GM21717 (cell line): ENCODE measurements at regions not wholly inside any gene's neighbourhood (a gene's known extent, or its start where the extent isn't known, plus 50 kb on each side); places are given as distances from the start of the nearest gene placed in this dataset.
"Not testable (repeated sequence)": the region's sequence is repeated elsewhere in the genome, so short reads cannot be mapped to it uniquely, and the experiment has no call there.

Source experiments
- ATAC-seq: cut with Tn5 transposase; IDR thresholded peaks from one replicate; pipeline ENCODE4 v1.9.1; 2021; ENCODE audit warnings: mild to moderate bottlenecking, moderate library complexity; ENCODE audit not compliant: unreplicated experiment

DNA sequence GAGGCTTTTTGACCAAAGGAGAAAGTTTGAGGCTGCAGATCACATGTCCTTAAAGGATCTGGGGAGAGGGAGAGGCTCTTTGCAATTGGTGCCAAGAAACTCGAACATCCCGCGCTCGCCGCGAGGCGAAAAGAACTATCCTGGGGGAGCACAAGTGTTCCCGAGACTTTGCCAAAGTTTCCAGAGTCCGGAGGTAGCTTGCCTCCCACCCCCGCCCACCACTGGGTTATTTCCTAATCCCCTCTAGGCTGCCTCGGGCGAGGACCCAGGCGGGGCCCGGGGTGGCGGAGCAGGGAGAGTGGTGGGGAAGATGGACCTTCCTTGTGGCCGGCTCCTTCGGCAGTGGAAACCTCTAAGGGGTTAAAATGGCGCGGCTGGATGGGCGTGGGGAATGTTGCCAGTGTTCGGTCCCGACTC is 114.5 kb downstream of the KCNRG start:
- ATAC-seq = no peak

DNA sequence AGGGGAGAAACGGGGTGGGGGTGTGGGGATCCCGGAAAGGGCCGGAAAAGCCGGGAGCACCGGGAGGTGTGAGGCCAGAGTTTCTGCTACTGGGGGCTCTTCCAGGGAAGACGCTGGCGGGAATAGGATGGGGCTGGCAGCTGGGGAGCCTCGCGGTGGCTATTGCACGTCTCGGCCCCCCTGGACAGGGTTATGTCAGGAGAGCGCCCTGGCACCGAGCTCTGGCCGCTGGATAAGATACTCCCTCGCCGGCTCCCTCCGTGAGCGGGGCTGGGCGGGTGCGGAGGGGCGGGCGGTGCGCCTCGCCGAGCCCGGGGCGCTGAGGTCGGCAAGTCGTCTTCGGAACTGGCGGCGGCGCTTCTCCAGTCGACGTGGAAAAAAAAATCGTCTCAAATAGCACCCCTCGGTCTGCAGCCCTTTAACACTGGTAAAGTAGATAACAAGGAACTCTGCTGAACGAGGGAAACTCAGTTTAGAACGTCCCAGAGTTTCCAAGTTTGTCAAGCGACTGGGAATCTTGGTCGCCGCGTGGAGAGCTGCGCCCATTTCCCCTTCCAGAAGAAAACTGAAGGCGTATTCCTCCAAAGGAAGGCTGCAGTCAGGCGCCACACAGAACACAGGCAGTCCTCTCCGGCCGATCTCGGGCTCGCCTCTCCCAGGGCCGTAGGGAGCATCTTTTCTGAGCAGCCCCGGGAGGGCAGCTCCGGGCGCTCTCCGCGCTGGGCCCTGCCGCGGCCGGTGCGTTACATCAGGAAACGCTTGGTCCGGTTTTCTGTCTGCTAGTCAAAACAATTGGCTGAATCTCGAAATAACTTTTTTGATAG is 115.1 kb downstream of the KCNRG start:
- no peak for ATAC-seq

- no peak for ATAC-seq
Observed at GRCh38 chr13:50131920-50132903, 117.0 kb downstream of the KCNRG start.

DNA sequence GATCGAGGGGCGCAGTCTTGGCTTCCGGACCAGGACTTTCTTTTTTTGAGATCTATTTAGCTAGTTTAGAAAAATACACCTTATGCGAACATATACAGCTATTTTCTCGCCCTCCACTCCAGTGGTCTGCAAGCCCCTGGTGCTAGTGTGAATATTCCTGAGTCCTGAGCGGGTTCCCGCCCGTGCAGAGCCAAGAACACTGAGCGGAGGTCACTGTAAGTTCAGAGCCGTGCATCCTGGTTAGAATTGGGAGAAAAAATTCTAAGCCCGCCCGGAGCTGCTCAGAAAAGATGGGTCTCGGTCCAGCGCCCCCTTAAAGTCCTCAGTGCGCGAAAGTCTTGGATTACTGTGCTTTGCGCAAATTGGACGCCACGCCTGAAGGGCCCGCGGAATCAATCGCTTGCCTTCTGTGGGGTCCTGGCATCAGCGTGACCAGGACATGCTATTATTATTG is 117.7 kb downstream of the KCNRG start:
- no peak for ATAC-seq

DNA sequence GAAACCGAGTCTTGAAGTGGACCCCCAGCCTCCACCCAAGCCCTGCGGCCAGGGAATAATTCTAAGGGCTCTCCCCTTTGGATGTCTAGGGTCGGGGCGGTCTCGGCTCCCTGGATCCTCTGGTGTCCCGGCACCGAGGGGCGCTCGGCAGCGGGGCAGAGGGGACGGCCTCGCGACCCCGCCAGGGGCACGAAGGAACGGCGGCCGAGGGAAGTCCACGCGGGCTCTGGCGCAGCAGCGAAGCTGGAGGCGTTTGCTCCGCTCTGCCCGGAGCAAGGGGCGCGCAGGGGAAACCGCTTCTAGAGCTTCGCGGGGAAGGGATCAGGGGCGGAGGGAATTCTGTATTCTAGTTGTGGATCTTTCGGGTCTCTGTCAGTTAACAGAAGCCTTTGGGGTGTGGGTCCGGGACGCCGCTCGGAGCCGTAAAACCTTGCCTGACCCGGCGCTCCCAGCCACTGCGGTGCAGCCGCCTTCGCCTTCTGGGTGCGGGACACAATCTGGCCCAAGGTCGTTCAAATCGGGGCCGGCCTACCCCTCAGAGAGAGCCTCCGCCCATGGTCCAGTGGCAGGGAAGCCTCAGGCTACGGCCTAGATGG is 118.2 kb downstream of the KCNRG start:
- ATAC-seq = no peak

DNA sequence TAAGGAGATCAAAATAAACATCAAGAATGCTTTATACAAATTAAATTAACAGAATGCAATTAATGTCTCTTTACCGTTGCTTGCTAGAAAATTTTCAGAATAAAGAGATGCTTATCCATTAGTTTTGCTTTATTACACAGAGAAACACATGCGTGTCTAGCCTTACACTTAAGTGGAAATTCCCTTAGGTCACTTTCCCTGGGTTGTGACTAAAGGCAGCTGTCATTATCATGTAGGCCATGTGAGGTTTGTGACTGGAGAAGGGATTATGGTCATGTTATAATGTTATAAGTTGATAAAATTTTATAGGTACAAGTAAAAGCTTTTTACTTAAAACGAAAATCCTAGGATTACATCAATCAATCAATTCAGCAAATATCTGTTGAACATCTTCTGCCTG is 121.0 kb downstream of the KCNRG start:
- no peak for ATAC-seq

GRCh38 chr13:50136678-50137077 is 121.4 kb downstream of the KCNRG start:
- no peak for ATAC-seq

DNA sequence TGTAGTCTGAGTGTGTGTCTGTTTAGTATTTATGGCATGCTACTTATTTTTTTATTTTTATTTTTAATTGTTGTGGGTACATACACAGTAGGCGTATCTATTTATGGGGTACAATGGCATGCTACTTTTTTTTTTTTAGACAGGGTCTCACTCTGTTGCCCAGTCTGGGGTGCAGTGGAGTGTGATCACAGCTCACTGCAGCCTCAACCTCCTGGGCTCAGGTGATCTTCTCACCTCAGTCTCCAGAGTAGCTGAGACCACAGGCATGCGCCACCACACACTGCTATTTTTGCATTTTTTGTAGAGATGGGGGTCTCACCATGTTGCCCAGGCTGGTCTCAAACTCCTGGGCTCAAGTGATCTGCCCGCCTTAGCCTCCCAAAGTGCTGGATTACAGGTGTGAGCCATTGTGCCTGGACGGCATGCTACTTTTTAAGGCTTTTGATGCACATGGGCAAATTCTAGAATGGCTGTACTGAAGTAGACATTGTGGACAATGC is 124.2 kb downstream of the KCNRG start:
- not testable (repeated sequence) for ATAC-seq

- no peak for ATAC-seq
Observed at GRCh38 chr13:50140153-50140552, 124.9 kb downstream of the KCNRG start.

- no peak for ATAC-seq
Observed at GRCh38 chr13:50140581-50141374, 125.5 kb downstream of the KCNRG start.

- ATAC-seq = no peak
Observed at GRCh38 chr13:50141375-50141975, 126.2 kb downstream of the KCNRG start.

- ATAC-seq = no peak
Observed at GRCh38 chr13:50144246-50145160, 129.3 kb downstream of the KCNRG start.

DNA sequence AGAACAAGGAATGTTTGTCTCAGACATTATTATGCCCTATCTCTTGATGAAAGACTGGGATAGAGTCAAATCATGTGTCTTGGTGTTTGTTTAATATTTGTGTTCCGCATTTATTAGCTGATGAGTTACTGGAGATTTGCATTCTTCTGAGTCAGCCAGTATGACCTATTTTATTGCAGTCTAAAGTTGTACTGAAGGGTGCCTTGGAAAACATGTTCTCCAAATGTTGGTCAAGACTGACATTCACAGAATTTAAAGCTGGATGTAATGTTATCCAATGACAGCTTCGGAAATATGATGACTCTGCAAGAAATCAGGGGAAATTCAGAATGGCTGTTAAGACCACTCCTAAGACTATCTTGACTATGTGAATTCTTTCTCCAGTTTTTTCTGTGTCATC is 134.0 kb downstream of the KCNRG start:
- no peak for ATAC-seq

DNA sequence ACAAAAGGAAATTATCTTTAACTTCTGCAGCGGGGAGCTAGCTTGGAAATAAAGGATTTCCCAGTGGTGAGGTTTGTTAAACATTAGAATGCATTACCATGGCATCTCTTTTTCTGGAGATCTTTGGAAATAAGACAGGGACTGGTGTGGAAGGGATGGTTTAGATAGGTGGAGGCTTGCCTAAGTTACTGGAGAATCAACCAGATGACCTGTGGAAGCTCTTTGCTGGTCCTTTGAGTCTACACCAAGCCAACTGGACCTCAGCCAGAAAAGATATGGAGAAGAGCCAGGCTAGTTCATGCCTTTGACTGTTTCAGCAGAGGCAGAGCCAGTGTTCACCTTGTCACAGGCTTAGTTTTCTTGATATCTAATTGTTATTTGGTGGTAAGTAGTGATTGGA is 134.7 kb downstream of the KCNRG start:
- ATAC-seq = no peak

- no peak for ATAC-seq
Observed at GRCh38 chr13:50152224-50152623, 137.0 kb downstream of the KCNRG start.

GRCh38 chr13:50152655-50153309 is 137.5 kb downstream of the KCNRG start:
- no peak for ATAC-seq

DNA sequence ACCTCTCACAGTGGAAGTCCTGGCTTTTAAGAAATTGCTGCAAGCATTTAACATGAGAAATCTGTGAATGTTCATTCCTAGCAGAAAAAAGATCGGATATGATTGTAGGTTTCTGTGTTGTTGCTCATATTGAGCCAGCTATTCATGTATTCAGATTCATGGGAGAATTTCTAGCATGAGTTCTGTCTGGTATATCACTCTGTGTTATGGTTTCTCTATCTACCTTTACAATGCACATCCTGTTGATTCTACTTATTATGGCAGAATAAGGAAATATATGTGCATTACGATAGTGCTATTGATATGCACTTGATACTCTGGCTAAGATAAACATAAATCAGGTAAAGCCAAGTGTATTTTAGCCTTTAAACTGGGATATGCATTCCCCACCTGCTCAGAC is 138.2 kb downstream of the KCNRG start:
- no peak for ATAC-seq

GRCh38 chr13:50153876-50154275 is 138.6 kb downstream of the KCNRG start:
- no peak for ATAC-seq
